ENCODE measurements at regions not wholly inside any gene's neighbourhood (a gene's known extent, or its start where the extent isn't known, plus 50 kb on each side); places are given as distances from the start of the nearest gene placed in this dataset.

DNA sequence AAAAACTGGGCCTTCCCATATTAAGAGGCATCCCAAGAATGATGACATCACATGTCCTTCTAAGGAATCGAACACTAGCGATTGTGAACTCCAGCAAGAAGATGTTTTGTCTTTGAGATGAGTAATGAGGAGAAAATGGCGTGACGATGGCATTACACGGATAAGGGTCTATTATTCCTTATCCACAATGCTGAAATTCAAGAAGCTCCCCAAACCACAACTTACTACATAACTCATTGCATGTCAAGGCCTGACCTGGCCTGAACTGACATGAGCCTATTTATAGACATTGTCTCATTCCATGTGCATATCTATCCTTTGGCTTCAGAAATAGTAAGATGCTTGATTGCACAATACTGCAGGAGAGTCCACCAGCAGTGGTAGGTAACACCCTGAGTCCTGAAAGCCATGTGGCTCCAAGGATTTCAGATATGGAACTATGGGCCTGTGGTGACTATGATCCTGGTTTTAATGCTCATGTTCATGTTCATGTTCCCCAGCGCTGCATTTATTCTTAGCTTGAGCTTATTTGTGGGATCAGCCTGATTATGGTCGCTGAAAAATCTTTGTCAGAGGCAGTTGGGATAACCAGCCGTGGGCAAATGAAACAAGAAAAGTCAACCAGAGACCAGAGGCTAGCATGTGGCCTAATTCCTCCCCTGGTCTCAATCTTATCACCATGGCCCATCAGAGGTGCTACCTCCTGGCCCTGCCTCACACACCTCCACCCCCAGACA, 183.2 kb upstream of the JARID2 start (continued):
- TF ChIP-seq, protein P1, sequence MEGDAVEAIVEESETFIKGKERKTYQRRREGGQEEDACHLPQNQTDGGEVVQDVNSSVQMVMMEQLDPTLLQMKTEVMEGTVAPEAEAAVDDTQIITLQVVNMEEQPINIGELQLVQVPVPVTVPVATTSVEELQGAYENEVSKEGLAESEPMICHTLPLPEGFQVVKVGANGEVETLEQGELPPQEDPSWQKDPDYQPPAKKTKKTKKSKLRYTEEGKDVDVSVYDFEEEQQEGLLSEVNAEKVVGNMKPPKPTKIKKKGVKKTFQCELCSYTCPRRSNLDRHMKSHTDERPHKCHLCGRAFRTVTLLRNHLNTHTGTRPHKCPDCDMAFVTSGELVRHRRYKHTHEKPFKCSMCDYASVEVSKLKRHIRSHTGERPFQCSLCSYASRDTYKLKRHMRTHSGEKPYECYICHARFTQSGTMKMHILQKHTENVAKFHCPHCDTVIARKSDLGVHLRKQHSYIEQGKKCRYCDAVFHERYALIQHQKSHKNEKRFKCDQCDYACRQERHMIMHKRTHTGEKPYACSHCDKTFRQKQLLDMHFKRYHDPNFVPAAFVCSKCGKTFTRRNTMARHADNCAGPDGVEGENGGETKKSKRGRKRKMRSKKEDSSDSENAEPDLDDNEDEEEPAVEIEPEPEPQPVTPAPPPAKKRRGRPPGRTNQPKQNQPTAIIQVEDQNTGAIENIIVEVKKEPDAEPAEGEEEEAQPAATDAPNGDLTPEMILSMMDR (tag by site-specific recombination; IDR thresholded peaks at IDR 0.05) = no peak
- TF ChIP-seq, protein P2, sequence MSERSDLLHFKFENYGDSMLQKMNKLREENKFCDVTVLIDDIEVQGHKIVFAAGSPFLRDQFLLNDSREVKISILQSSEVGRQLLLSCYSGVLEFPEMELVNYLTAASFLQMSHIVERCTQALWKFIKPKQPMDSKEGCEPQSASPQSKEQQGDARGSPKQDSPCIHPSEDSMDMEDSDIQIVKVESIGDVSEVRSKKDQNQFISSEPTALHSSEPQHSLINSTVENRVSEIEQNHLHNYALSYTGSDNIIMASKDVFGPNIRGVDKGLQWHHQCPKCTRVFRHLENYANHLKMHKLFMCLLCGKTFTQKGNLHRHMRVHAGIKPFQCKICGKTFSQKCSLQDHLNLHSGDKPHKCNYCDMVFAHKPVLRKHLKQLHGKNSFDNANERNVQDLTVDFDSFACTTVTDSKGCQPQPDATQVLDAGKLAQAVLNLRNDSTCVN (tag by site-specific recombination; optimal IDR thresholded peaks at IDR 0.05) = no peak
- no peak for TF ChIP-seq ZNF16 (tag by site-specific recombination; IDR thresholded peaks at IDR 0.05; ENCODE audit: low read depth)
- no peak for TF ChIP-seq ZBTB7A (tag by site-specific recombination; IDR thresholded peaks at IDR 0.05; ENCODE audit: low read depth)
- no peak for TF ChIP-seq ZNF248 (tag by site-specific recombination; IDR thresholded peaks at IDR 0.05)
- no peak for TF ChIP-seq ZNF266 (tag by site-specific recombination; IDR thresholded peaks at IDR 0.05; ENCODE audit: low read depth)
- TF ChIP-seq, protein P3, sequence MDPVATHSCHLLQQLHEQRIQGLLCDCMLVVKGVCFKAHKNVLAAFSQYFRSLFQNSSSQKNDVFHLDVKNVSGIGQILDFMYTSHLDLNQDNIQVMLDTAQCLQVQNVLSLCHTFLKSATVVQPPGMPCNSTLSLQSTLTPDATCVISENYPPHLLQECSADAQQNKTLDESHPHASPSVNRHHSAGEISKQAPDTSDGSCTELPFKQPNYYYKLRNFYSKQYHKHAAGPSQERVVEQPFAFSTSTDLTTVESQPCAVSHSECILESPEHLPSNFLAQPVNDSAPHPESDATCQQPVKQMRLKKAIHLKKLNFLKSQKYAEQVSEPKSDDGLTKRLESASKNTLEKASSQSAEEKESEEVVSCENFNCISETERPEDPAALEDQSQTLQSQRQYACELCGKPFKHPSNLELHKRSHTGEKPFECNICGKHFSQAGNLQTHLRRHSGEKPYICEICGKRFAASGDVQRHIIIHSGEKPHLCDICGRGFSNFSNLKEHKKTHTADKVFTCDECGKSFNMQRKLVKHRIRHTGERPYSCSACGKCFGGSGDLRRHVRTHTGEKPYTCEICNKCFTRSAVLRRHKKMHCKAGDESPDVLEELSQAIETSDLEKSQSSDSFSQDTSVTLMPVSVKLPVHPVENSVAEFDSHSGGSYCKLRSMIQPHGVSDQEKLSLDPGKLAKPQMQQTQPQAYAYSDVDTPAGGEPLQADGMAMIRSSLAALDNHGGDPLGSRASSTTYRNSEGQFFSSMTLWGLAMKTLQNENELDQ (tag by site-specific recombination; IDR thresholded peaks at IDR 0.05; ENCODE audit: low read depth) = no peak
- no peak for TF ChIP-seq TCF7L2 (IDR thresholded peaks at IDR 0.05; ENCODE audit: borderline replicate concordance, low read depth, low read length)
- TF ChIP-seq, protein P4, sequence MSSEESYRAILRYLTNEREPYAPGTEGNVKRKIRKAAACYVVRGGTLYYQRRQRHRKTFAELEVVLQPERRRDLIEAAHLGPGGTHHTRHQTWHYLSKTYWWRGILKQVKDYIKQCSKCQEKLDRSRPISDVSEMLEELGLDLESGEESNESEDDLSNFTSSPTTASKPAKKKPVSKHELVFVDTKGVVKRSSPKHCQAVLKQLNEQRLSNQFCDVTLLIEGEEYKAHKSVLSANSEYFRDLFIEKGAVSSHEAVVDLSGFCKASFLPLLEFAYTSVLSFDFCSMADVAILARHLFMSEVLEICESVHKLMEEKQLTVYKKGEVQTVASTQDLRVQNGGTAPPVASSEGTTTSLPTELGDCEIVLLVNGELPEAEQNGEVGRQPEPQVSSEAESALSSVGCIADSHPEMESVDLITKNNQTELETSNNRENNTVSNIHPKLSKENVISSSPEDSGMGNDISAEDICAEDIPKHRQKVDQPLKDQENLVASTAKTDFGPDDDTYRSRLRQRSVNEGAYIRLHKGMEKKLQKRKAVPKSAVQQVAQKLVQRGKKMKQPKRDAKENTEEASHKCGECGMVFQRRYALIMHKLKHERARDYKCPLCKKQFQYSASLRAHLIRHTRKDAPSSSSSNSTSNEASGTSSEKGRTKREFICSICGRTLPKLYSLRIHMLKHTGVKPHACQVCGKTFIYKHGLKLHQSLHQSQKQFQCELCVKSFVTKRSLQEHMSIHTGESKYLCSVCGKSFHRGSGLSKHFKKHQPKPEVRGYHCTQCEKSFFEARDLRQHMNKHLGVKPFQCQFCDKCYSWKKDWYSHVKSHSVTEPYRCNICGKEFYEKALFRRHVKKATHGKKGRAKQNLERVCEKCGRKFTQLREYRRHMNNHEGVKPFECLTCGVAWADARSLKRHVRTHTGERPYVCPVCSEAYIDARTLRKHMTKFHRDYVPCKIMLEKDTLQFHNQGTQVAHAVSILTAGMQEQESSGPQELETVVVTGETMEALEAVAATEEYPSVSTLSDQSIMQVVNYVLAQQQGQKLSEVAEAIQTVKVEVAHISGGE (tag by site-specific recombination; conservative IDR thresholded peaks at IDR 0.05; ENCODE audit: low read depth) = no peak
- no peak for TF ChIP-seq ZNF544 (tag by site-specific recombination; IDR thresholded peaks at IDR 0.05)
- TF ChIP-seq ZNF221 (tag by site-specific recombination; IDR thresholded peaks at IDR 0.05; ENCODE audit: borderline replicate concordance) = no peak
- TF ChIP-seq SP7 (tag by site-specific recombination; IDR thresholded peaks at IDR 0.05) = peak; percentile 93
- TF ChIP-seq GLIS1 (tag by site-specific recombination; IDR thresholded peaks at IDR 0.05) = no peak
- no peak for TF ChIP-seq SETDB1 (IDR thresholded peaks at IDR 0.05; ENCODE audit: insufficient read length, low read length)
- TF ChIP-seq ZNF629 (tag by site-specific recombination; IDR thresholded peaks at IDR 0.05) = peak; percentile 97
- no peak for TF ChIP-seq IKZF3 (tag by site-specific recombination; IDR thresholded peaks at IDR 0.05)
- peak; percentile 90 for TF ChIP-seq ZBTB21 (tag by site-specific recombination; IDR thresholded peaks at IDR 0.05)
- TF ChIP-seq, protein P5, sequence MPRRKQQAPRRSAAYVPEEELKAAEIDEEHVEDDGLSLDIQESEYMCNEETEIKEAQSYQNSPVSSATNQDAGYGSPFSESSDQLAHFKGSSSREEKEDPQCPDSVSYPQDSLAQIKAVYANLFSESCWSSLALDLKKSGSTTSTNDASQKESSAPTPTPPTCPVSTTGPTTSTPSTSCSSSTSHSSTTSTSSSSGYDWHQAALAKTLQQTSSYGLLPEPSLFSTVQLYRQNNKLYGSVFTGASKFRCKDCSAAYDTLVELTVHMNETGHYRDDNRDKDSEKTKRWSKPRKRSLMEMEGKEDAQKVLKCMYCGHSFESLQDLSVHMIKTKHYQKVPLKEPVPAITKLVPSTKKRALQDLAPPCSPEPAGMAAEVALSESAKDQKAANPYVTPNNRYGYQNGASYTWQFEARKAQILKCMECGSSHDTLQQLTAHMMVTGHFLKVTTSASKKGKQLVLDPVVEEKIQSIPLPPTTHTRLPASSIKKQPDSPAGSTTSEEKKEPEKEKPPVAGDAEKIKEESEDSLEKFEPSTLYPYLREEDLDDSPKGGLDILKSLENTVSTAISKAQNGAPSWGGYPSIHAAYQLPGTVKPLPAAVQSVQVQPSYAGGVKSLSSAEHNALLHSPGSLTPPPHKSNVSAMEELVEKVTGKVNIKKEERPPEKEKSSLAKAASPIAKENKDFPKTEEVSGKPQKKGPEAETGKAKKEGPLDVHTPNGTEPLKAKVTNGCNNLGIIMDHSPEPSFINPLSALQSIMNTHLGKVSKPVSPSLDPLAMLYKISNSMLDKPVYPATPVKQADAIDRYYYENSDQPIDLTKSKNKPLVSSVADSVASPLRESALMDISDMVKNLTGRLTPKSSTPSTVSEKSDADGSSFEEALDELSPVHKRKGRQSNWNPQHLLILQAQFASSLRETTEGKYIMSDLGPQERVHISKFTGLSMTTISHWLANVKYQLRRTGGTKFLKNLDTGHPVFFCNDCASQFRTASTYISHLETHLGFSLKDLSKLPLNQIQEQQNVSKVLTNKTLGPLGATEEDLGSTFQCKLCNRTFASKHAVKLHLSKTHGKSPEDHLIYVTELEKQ (tag by site-specific recombination; IDR thresholded peaks at IDR 0.05; ENCODE audit: borderline replicate concordance) = peak; percentile 12; the same call in 1 of the 2 replicates
- TF ChIP-seq, protein P6, sequence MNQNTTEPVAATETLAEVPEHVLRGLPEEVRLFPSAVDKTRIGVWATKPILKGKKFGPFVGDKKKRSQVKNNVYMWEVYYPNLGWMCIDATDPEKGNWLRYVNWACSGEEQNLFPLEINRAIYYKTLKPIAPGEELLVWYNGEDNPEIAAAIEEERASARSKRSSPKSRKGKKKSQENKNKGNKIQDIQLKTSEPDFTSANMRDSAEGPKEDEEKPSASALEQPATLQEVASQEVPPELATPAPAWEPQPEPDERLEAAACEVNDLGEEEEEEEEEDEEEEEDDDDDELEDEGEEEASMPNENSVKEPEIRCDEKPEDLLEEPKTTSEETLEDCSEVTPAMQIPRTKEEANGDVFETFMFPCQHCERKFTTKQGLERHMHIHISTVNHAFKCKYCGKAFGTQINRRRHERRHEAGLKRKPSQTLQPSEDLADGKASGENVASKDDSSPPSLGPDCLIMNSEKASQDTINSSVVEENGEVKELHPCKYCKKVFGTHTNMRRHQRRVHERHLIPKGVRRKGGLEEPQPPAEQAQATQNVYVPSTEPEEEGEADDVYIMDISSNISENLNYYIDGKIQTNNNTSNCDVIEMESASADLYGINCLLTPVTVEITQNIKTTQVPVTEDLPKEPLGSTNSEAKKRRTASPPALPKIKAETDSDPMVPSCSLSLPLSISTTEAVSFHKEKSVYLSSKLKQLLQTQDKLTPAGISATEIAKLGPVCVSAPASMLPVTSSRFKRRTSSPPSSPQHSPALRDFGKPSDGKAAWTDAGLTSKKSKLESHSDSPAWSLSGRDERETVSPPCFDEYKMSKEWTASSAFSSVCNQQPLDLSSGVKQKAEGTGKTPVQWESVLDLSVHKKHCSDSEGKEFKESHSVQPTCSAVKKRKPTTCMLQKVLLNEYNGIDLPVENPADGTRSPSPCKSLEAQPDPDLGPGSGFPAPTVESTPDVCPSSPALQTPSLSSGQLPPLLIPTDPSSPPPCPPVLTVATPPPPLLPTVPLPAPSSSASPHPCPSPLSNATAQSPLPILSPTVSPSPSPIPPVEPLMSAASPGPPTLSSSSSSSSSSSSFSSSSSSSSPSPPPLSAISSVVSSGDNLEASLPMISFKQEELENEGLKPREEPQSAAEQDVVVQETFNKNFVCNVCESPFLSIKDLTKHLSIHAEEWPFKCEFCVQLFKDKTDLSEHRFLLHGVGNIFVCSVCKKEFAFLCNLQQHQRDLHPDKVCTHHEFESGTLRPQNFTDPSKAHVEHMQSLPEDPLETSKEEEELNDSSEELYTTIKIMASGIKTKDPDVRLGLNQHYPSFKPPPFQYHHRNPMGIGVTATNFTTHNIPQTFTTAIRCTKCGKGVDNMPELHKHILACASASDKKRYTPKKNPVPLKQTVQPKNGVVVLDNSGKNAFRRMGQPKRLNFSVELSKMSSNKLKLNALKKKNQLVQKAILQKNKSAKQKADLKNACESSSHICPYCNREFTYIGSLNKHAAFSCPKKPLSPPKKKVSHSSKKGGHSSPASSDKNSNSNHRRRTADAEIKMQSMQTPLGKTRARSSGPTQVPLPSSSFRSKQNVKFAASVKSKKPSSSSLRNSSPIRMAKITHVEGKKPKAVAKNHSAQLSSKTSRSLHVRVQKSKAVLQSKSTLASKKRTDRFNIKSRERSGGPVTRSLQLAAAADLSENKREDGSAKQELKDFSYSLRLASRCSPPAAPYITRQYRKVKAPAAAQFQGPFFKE (tag by site-specific recombination; IDR thresholded peaks at IDR 0.05; ENCODE audit: borderline replicate concordance) = no peak
- TF ChIP-seq KLF1 (tag by site-specific recombination; IDR thresholded peaks at IDR 0.05) = no peak
